ENCODE measurements at regions not wholly inside any gene's neighbourhood (a gene's known extent, or its start where the extent isn't known, plus 50 kb on each side); places are given as distances from the start of the nearest gene placed in this dataset.
"Not testable (repeated sequence)": the region's sequence is repeated elsewhere in the genome, so short reads cannot be mapped to it uniquely, and the experiment has no call there.

- not testable (repeated sequence) for TF ChIP-seq CTCF, POLR2AphosphoS5 (IDR thresholded peaks at IDR 0.05)
These were observed 395.9 kb upstream of the IRX2 start for GRCh38 chr5:3147405-3147804.
